GM23338 (cell line): ENCODE measurements at regions not wholly inside any gene's neighbourhood (a gene's known extent, or its start where the extent isn't known, plus 50 kb on each side); places are given as distances from the start of the nearest gene placed in this dataset.

Experiments used
- ATAC-seq: fragments of 200-7000 bp; cut with Tn5 transposase; 3 replicates; pipeline ENCODE4 v1.9.1; 2020
- DNase-seq: peaks from one replicate; pipeline ENCODE4 v3.0.0-alpha.2; 2015; ENCODE audit warnings: low spot score
- H2AFZ ChIP-seq: fragments of 200-600 bp; sonication (generic); 2 replicates; pipeline ENCODE4 v1.8.0; 2016; ENCODE audit warnings: antibody characterized with exemption, mild to moderate bottlenecking, moderate library complexity
- H3F3A ChIP-seq: fragments of 200-600 bp; sonication (generic); replicated peaks from 2 replicates; pipeline ENCODE4 v1.8.0; 2017; ENCODE audit warnings: antibody characterized with exemption, mixed run types, low read depth
- H3K27ac ChIP-seq: fragments of 200-600 bp; sonication (generic); 2 replicates; pipeline ENCODE4 v1.6.1; 2016; ENCODE audit warnings: low read depth
- H3K27me3 ChIP-seq: fragments of 200-600 bp; sonication (generic); 2 replicates; pipeline ENCODE4 v1.8.0; 2016; ENCODE audit warnings: mild to moderate bottlenecking, mixed run types, moderate library complexity; ENCODE audit not compliant: insufficient read depth
- H3K36me3 ChIP-seq: fragments of 200-600 bp; sonication (generic); 2 replicates; pipeline ENCODE4 v1.8.0; 2016; ENCODE audit warnings: mild to moderate bottlenecking; ENCODE audit not compliant: insufficient read depth
- H3K4me1 ChIP-seq: fragments of 200-600 bp; sonication (generic); 2 replicates; pipeline ENCODE4 v1.8.0; 2016; ENCODE audit warnings: mild to moderate bottlenecking, moderate library complexity; ENCODE audit not compliant: insufficient read depth
- H3K4me2 ChIP-seq: fragments of 200-600 bp; sonication (generic); 2 replicates; pipeline ENCODE4 v1.7.1; 2017; ENCODE audit warnings: mixed run types
- H3K4me3 ChIP-seq: fragments of 200-600 bp; sonication (generic); 2 replicates; pipeline ENCODE4 v1.6.1; 2016; ENCODE audit warnings: mixed run types
- H3K79me2 ChIP-seq: fragments of 200-600 bp; sonication (generic); replicated peaks from 2 replicates; pipeline ENCODE4 v1.8.0; 2017; ENCODE audit warnings: mild to moderate bottlenecking; ENCODE audit not compliant: insufficient read depth
- H3K9me2 ChIP-seq: fragments of 200-600 bp; sonication (generic); 2 replicates; pipeline ENCODE4 v1.8.0; 2017; ENCODE audit not compliant: insufficient read depth
- H4K20me1 ChIP-seq: fragments of 200-600 bp; sonication (generic); replicated peaks from 2 replicates; pipeline ENCODE4 v1.8.0; 2017; ENCODE audit warnings: mild to moderate bottlenecking; ENCODE audit not compliant: insufficient read depth
- H3K27ac Mint-ChIP-seq: 2 replicates; pipeline ENCODE4 v1.8.0; 2020; ENCODE audit warnings: inconsistent platforms, mild to moderate bottlenecking, moderate library complexity, mixed read lengths
- H3K27me3 Mint-ChIP-seq: 3 replicates; pipeline ENCODE4 v1.8.0; 2022; ENCODE audit warnings: low read depth, mild to moderate bottlenecking, moderate library complexity, mixed read lengths, inconsistent platforms; ENCODE audit not compliant: insufficient read depth, poor library complexity
- H3K36me3 Mint-ChIP-seq: 3 replicates; pipeline ENCODE4 v1.8.0; 2021; ENCODE audit warnings: low read depth, mild to moderate bottlenecking, inconsistent platforms, moderate library complexity, mixed read lengths
- H3K4me1 Mint-ChIP-seq: 3 replicates; pipeline ENCODE4 v1.8.0; 2020; ENCODE audit warnings: mild to moderate bottlenecking, inconsistent platforms, mixed read lengths
- H3K4me3 Mint-ChIP-seq: 3 replicates; pipeline ENCODE4 v1.8.0; 2021; ENCODE audit warnings: moderate library complexity, mild to moderate bottlenecking, inconsistent platforms, mixed read lengths
- H3K9me3 Mint-ChIP-seq: 3 replicates; pipeline ENCODE4 v1.8.0; 2020; ENCODE audit warnings: moderate library complexity, mild to moderate bottlenecking, inconsistent platforms, mixed read lengths
- CREB1 ChIP-seq: fragments of 250-450 bp; sonication (Bioruptor Pico); IDR thresholded peaks from 2 replicates; pipeline ENCODE4 v1.5.0; 2020; ENCODE audit warnings: low read depth, mild to moderate bottlenecking, moderate library complexity
- EZH2 ChIP-seq: fragments of 200-600 bp; sonication (generic); IDR thresholded peaks from one replicate; pipeline ENCODE4 v1.8.0; 2017; ENCODE audit warnings: antibody characterized with exemption, mild to moderate bottlenecking, low read depth; ENCODE audit not compliant: unreplicated experiment
- EZH2phosphoT487 ChIP-seq: fragments of 200-600 bp; sonication (generic); IDR thresholded peaks from one replicate; pipeline ENCODE4 v1.8.1; 2018; ENCODE audit warnings: antibody characterized with exemption; ENCODE audit not compliant: unreplicated experiment
- JUNB ChIP-seq: IDR thresholded peaks from one replicate; pipeline ENCODE4 v1.6.1; 2016; ENCODE audit warnings: antibody characterized with exemption; ENCODE audit not compliant: unreplicated experiment
- NANOG ChIP-seq: IDR thresholded peaks from 2 replicates; pipeline ENCODE4 v1.6.1; 2016; ENCODE audit warnings: antibody characterized with exemption, borderline replicate concordance
- POLR2AphosphoS5 ChIP-seq: IDR thresholded peaks from 2 replicates; pipeline ENCODE4 v1.6.1; 2016; ENCODE audit warnings: antibody characterized with exemption, low read depth
- REST ChIP-seq: IDR thresholded peaks from one replicate; pipeline ENCODE4 v1.6.1; 2018; ENCODE audit warnings: antibody characterized with exemption; ENCODE audit not compliant: unreplicated experiment
- STAT1 ChIP-seq: IDR thresholded peaks from one replicate; pipeline ENCODE4 v1.6.1; 2016; ENCODE audit warnings: antibody characterized with exemption; ENCODE audit not compliant: unreplicated experiment
- ZNF114 ChIP-seq: fragments of 250-450 bp; sonication (Bioruptor Pico); IDR thresholded peaks from 2 replicates; pipeline ENCODE4 v1.5.0; 2020; ENCODE audit warnings: mild to moderate bottlenecking, moderate library complexity
- ZNF331 ChIP-seq: fragments of 250-450 bp; sonication (Bioruptor Pico); IDR thresholded peaks from 2 replicates; pipeline ENCODE4 v1.5.0; 2020; ENCODE audit warnings: low read depth, mild to moderate bottlenecking, moderate library complexity
- ZNF462 ChIP-seq: fragments of 250-450 bp; sonication (Bioruptor Pico); IDR thresholded peaks from 2 replicates; pipeline ENCODE4 v1.5.0; 2020; ENCODE audit warnings: mild to moderate bottlenecking, moderate library complexity
- TF ChIP-seq, protein P1 (sequence below): IDR thresholded peaks from 2 replicates; pipeline ENCODE4 v1.6.1; 2016; ENCODE audit warnings: antibody characterized with exemption
- TF ChIP-seq, protein P2 (sequence below), 2 experiments: fragments of 200-600 bp in 1 of 2; sonication (generic) in 1 of 2; conservative IDR thresholded peaks; 2 replicates each; pipeline versions ENCODE4 v1.5.1 to v1.6.1; 2016 to 2017; ENCODE audit warnings: antibody characterized with exemption in 2 of 2, low read depth in 2 of 2, mild to moderate bottlenecking in 2 of 2, moderate library complexity in 1 of 2

GRCh38 chr5:167900340-167900935, 391.0 kb upstream of the WWC1 start:
- Mint-ChIP-seq H3K4me1 (peaks cover 50% of the 10 kb centered on the region), H3K27me3 (peaks cover 4% of the 10 kb centered on the region), H3K27ac (no peak overlapping the region), H3K36me3 (no peaks in the 10 kb centered on the region), H3K9me3 (no peaks in the 10 kb centered on the region), H3K4me3 (no peak overlapping the region)
- Histone ChIP-seq H4K20me1 (no peaks in the 10 kb centered on the region), H3K36me3 (no peaks in the 10 kb centered on the region), H3K4me2 (no peak overlapping the region), H3K27ac (no peak overlapping the region), H3K79me2 (no peaks in the 10 kb centered on the region), H3K4me3 (no peak overlapping the region), H3K27me3 (no peaks in the 10 kb centered on the region), H3F3A (0 out of 2 replicates have a peak, but pooled peaks cover 5% of the 10 kb centered on the region), H3K9me2 (0 out of 2 replicates have a peak, but pooled peaks cover 2% of the 10 kb centered on the region), H2AFZ (no peak overlapping the region), H3K4me1 (peaks cover 27% of the 10 kb centered on the region)
- no peak for TF ChIP-seq REST
- no peak for TF ChIP-seq ZNF331 (CRISPR knock-in tag)
- no peak for TF ChIP-seq POLR2AphosphoS5
- TF ChIP-seq, protein P1, sequence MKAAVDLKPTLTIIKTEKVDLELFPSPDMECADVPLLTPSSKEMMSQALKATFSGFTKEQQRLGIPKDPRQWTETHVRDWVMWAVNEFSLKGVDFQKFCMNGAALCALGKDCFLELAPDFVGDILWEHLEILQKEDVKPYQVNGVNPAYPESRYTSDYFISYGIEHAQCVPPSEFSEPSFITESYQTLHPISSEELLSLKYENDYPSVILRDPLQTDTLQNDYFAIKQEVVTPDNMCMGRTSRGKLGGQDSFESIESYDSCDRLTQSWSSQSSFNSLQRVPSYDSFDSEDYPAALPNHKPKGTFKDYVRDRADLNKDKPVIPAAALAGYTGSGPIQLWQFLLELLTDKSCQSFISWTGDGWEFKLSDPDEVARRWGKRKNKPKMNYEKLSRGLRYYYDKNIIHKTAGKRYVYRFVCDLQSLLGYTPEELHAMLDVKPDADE = no peak
- TF ChIP-seq EZH2 = no peak
- no peak for TF ChIP-seq STAT1
- no peak for TF ChIP-seq ZNF114 (CRISPR knock-in tag)
- TF ChIP-seq EZH2phosphoT487 = no peak
- TF ChIP-seq ZNF462 (CRISPR knock-in tag) = no peak
- no peak for TF ChIP-seq NANOG
- TF ChIP-seq JUNB = no peak
- TF ChIP-seq, protein P2, sequence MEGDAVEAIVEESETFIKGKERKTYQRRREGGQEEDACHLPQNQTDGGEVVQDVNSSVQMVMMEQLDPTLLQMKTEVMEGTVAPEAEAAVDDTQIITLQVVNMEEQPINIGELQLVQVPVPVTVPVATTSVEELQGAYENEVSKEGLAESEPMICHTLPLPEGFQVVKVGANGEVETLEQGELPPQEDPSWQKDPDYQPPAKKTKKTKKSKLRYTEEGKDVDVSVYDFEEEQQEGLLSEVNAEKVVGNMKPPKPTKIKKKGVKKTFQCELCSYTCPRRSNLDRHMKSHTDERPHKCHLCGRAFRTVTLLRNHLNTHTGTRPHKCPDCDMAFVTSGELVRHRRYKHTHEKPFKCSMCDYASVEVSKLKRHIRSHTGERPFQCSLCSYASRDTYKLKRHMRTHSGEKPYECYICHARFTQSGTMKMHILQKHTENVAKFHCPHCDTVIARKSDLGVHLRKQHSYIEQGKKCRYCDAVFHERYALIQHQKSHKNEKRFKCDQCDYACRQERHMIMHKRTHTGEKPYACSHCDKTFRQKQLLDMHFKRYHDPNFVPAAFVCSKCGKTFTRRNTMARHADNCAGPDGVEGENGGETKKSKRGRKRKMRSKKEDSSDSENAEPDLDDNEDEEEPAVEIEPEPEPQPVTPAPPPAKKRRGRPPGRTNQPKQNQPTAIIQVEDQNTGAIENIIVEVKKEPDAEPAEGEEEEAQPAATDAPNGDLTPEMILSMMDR (conservative IDR thresholded peaks at IDR 0.05; ENCODE audit: low read depth in 2 of 2) = no peak
- no peak for TF ChIP-seq CREB1 (CRISPR knock-in tag)
- ATAC-seq = no peak
- no peak for DNase-seq
